Osteocyte (in vitro differentiated cells): ENCODE measurements at regions not wholly inside any gene's neighbourhood (a gene's known extent, or its start where the extent isn't known, plus 50 kb on each side); places are given as distances from the start of the nearest gene placed in this dataset.

ENCODE experiments used
- DNase-seq: peaks from one replicate; pipeline ENCODE4 v3.0.0; 2021; ENCODE audit warnings: mixed read lengths; ENCODE audit not compliant: unreplicated experiment; ENCODE audit errors: extremely low spot score
- H3K27ac Mint-ChIP-seq: one replicate; pipeline ENCODE4 v1.8.0; 2021; ENCODE audit warnings: mild to moderate bottlenecking, mixed read lengths; ENCODE audit not compliant: unreplicated experiment
- H3K27me3 Mint-ChIP-seq: one replicate; pipeline ENCODE4 v1.8.0; 2021; ENCODE audit warnings: mixed read lengths; ENCODE audit not compliant: unreplicated experiment
- H3K36me3 Mint-ChIP-seq: one replicate; pipeline ENCODE4 v1.8.0; 2021; ENCODE audit warnings: mixed read lengths; ENCODE audit not compliant: unreplicated experiment
- H3K4me1 Mint-ChIP-seq: one replicate; pipeline ENCODE4 v1.8.0; 2021; ENCODE audit warnings: mixed read lengths; ENCODE audit not compliant: unreplicated experiment
- H3K4me3 Mint-ChIP-seq: one replicate; pipeline ENCODE4 v1.8.0; 2021; ENCODE audit warnings: mild to moderate bottlenecking, moderate library complexity, mixed read lengths; ENCODE audit not compliant: unreplicated experiment
- H3K9me3 Mint-ChIP-seq: one replicate; pipeline ENCODE4 v1.8.0; 2021; ENCODE audit warnings: mixed read lengths; ENCODE audit not compliant: unreplicated experiment
- TF ChIP-seq, protein P1 (sequence below): fragments of 200-600 bp; sonication (generic); IDR thresholded peaks from 2 replicates; pipeline ENCODE4 v1.5.0; 2021; ENCODE audit warnings: antibody characterized with exemption, mild to moderate bottlenecking, moderate library complexity

DNA sequence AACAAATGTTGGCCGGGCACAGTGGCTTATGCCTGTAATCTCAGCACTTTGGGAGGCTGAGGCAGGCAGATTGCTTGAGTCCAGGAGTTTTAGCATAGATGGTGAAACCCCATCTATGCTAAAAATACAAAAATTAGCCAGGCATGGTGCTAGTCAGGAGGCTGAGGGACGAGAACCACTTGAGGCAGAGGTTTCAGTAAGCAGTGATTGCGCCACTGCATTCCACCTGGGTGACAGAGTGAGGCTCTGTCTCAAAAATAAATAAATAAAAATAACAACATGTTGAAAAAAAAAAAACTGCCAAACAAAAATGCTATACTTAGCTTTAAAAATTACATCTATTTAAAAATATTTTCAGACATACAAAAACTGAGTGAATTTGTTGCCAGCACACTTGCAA is 374.2 kb upstream of the SMIM31 start:
- TF ChIP-seq, protein P1, sequence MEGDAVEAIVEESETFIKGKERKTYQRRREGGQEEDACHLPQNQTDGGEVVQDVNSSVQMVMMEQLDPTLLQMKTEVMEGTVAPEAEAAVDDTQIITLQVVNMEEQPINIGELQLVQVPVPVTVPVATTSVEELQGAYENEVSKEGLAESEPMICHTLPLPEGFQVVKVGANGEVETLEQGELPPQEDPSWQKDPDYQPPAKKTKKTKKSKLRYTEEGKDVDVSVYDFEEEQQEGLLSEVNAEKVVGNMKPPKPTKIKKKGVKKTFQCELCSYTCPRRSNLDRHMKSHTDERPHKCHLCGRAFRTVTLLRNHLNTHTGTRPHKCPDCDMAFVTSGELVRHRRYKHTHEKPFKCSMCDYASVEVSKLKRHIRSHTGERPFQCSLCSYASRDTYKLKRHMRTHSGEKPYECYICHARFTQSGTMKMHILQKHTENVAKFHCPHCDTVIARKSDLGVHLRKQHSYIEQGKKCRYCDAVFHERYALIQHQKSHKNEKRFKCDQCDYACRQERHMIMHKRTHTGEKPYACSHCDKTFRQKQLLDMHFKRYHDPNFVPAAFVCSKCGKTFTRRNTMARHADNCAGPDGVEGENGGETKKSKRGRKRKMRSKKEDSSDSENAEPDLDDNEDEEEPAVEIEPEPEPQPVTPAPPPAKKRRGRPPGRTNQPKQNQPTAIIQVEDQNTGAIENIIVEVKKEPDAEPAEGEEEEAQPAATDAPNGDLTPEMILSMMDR = no peak
- no peaks in the 10 kb centered on the region for H3K36me3 Mint-ChIP-seq
- DNase-seq = no peak
- no peaks in the 10 kb centered on the region for H3K9me3 Mint-ChIP-seq
- H3K4me1 Mint-ChIP-seq = peaks cover 12% of the 10 kb centered on the region
- H3K27ac Mint-ChIP-seq = no peak overlapping the region
- no peak overlapping the region for H3K4me3 Mint-ChIP-seq
- H3K27me3 Mint-ChIP-seq = peaks cover 28% of the 10 kb centered on the region

DNA sequence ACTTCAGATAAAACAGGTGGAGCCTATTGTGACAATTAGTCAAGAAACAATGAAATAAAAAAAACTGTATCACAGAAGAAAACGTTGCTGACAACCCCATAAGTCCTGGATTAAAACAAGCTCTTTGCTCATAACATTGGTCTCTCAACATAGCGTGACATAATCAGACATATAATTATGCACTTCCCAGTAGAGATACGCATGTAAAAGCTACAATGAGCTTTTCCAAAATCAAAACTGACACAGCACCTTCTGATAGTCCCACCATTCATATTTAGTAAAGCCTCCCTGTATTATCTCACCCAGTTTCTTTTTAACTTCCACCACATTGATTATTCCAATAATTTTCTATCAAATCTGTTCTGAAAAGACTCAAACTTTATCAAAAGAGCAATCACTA is 372.1 kb upstream of the SMIM31 start:
- peaks cover 12% of the 10 kb centered on the region for H3K4me1 Mint-ChIP-seq
- TF ChIP-seq, protein P1 = no peak
- DNase-seq = no peak
- peaks cover 34% of the 10 kb centered on the region for H3K27me3 Mint-ChIP-seq
- no peaks in the 10 kb centered on the region for H3K9me3 Mint-ChIP-seq
- no peaks in the 10 kb centered on the region for H3K36me3 Mint-ChIP-seq
- no peak overlapping the region for H3K4me3 Mint-ChIP-seq
- no peak overlapping the region for H3K27ac Mint-ChIP-seq

DNA sequence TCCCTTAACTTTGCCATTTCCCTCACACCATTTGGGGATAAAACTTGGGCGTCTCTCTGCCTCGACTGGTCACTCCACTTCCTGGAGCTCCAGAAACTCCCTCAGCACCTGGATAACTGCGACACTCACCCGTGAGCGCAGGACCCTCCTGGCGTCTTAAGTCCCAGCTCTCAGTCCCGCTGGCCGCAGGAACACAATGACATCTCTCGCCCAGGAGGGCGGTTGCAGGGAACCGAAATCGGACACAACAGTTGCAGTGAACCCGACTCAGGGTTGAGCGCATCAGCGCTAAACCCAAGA is 370.9 kb upstream of the SMIM31 start:
- Mint-ChIP-seq H3K27ac (peak overlapping the region; percentile 18), H3K27me3 (peaks cover 37% of the 10 kb centered on the region), H3K36me3 (no peaks in the 10 kb centered on the region), H3K4me3 (peak overlapping the region; percentile 85), H3K4me1 (peaks cover 12% of the 10 kb centered on the region), H3K9me3 (no peaks in the 10 kb centered on the region)
- DNase-seq = no peak
- TF ChIP-seq, protein P1 = no peak

GRCh38 chr4:164383358-164384220 is 370.3 kb upstream of the SMIM31 start:
- Mint-ChIP-seq H3K36me3 (no peaks in the 10 kb centered on the region), H3K27ac (peak overlapping the region; percentile 18), H3K9me3 (no peaks in the 10 kb centered on the region), H3K4me1 (peaks cover 12% of the 10 kb centered on the region), H3K4me3 (peak overlapping the region; percentile 85), H3K27me3 (peaks cover 39% of the 10 kb centered on the region)
- TF ChIP-seq, protein P1 = peak; percentile 48
- peak; percentile 85 for DNase-seq

- peak overlapping the region; percentile 85 for H3K4me3 Mint-ChIP-seq
- no peak for DNase-seq
- H3K36me3 Mint-ChIP-seq = no peaks in the 10 kb centered on the region
- TF ChIP-seq, protein P1 = no peak
- no peaks in the 10 kb centered on the region for H3K9me3 Mint-ChIP-seq
- H3K27me3 Mint-ChIP-seq = peaks cover 43% of the 10 kb centered on the region
- no peak overlapping the region for H3K27ac Mint-ChIP-seq
- peaks cover 11% of the 10 kb centered on the region for H3K4me1 Mint-ChIP-seq
These were observed 369.5 kb upstream of the SMIM31 start for GRCh38 chr4:164384416-164384815.
